GM19452 (cell line): ENCODE measurements at regions not wholly inside any gene's neighbourhood (a gene's known extent, or its start where the extent isn't known, plus 50 kb on each side); places are given as distances from the start of the nearest gene placed in this dataset.

Experiments used
- ATAC-seq: cut with Tn5 transposase; IDR thresholded peaks from one replicate; pipeline ENCODE4 v1.9.1; 2021; ENCODE audit not compliant: unreplicated experiment

GRCh38 chr2:147712051-147712450 is 132.8 kb upstream of the ACVR2A start:
- ATAC-seq = no peak

DNA sequence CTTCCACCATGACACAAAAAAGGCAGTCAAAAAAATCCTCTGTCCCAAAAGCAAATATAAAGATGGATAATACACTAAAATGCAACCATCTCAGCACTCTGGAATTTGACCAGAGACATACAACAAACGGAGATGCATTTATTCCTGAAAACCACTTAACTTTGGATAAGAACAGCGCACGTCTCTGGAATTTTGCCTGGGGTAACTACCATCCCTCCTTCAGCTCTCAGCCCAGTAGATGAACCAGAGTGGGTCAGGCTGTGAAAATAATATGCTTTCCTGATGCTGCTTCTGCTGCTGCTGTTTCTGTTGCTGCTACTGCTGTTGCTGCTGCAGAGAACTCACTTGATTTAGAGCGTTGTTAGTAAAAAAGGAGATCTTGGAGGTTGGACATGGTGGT is 133.8 kb upstream of the ACVR2A start:
- no peak for ATAC-seq

DNA sequence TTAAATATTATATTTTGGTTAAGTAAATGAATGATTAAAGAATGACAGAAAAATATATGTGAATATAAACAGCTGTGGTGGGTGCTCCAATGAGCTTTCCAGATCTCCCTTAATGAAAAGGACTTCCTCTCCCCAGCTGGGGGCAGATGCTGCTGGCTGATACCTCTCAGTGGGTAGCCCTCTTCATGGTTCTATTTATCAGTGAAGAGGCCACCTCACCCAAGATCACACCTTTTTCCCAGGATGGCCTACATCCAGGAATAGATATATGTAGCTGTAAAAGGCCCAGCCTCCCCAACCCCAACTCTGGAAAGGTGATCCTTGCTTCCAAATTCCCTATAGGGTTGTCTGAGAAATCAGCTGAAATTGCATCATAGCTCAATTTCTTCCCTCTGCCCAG is 135.2 kb upstream of the ACVR2A start:
- no peak for ATAC-seq

DNA sequence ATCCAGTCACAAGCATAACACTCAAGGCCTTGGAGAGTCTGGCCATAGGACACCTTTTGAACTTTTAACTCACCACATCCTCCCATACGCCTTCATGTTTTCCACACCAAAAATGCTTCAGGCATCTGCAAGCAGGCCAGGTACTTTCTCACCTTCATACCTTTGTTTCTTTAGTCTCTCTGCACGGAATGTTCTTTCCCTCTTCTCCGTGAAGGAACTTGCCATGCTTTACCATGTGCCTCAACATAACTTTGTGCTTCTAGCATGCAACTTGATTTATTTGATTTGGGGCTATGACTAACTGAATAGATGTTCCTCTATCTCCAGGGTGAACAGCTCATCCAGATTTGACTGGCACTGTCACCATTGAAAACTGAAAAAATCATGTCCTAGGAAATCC is 141.7 kb upstream of the ACVR2A start:
- ATAC-seq = no peak

GRCh38 chr2:147698166-147698565 is 146.7 kb upstream of the ACVR2A start:
- ATAC-seq = no peak

DNA sequence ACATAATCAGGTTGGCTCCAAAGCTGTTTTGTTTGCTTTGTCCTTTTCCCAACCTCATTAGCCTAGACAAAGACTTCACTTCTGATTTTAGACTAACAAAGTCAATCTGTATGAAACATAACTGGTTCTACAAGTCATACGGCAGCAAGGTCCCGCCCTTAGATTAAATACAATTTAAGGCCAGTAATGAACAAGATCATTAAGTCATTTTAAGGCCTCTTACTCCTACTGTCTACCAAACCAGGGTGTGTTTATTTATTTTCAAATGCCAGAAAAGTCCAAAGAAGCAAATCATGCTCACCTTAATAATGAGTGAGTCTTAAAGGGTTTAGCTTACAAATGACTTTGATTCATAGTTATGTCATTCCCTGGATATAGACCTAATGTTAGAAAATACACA is 148.4 kb upstream of the ACVR2A start:
- ATAC-seq = no peak

GRCh38 chr2:147689220-147689909 is 155.5 kb upstream of the ACVR2A start:
- peak; percentile 98 for ATAC-seq

DNA sequence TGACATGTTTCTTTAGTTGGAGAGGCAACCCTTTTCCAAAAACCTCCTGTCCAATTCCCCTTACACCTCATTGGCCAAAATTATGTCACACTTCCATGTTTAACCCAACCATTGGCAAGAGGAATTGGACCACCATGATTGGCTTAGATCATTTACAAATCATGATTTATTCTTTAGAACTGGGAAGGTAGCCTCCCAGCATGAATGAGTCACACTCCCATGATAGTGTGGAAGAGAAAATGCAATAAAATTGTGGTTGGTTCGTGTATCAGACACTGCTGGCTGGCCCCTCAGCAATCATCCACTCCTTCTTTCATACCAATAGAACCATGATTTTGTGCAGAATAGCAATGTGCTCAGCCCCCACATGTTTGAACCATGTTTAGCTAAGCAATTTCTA is 156.6 kb upstream of the ACVR2A start:
- ATAC-seq = no peak

GRCh38 chr2:147686365-147686764 is 158.5 kb upstream of the ACVR2A start:
- no peak for ATAC-seq

DNA sequence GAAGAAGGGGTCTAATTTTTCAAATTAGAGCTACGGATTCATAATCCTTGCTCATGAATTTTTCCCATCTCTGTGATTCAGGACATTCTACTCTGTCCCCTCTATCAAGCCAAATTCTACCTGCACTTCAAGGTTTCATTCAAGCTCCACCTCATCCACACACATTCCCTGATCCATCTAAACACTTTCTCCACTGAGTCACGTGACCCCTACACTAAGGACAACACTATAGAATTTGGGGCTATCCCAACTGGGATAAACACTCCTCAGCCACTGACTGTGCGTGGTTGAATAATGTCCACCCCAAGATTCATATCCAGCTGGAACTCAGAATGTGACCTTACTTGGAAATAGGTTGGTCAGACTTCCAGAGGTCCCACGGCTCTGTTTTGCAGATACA is 159.9 kb upstream of the ACVR2A start:
- ATAC-seq = no peak

DNA sequence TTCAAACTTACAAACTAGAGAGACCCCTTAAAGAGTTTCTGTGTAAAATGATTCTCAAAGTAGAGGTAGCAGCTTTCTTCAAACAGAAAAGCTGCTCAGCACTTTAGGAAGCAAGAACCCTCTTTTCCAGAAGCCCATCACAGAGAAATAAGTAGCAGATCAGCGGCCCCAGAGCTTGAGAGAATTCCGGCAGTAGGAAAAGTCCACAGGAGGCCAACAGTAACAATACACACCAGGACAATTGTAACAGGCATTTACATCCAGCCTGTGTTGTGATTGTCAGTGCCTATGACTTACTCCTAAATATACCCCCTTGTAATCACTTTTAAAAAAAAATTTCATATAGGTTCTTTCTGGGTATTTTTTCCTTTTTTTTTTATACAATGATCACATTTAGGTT is 161.4 kb upstream of the ACVR2A start:
- ATAC-seq = no peak

DNA sequence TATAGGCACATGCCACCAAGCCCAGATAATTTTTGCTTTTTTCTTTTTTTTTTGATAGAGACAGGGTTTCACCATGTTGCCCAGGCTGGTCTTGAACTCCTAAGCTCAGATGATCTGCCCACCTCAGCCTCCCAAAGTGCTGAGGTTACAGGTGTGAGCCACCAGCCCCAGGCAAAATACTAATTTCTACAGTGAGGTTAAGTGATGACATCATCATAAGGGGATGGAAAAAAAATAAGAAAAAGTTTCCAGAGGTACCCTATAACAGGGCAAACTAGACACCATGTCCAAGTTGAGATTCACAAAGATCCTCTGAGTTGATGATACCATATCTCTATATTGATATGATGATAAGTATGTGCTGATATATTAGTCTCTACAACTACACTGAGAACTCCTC is 163.7 kb upstream of the ACVR2A start:
- no peak for ATAC-seq

DNA sequence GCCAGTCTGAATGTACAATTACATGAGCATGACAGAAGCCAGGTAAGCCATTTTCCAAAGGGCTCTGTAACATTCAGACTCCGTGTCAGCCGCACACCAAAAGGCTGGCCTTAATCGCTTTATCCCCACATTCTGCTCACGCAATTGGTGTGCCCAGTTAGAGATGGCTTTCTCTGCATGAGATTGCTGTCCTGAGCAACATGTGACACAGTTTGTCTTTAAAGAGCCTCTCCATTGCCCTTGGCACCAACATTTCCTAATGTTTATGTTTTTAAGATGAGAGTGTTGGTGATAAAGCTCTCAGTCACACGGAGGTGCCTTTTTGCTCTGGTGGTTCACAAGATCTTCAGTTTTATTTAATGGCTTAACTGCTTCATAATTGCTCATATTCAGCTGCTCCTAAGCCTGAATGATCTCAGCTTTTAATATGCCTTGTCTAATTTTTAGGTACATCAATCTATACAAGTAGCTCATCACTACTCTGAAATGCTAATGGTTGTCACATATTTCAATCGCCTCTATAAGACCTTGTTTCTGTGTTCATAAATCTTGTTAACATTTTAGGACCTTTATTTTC is 164.8 kb upstream of the ACVR2A start:
- no peak for ATAC-seq

- ATAC-seq = no peak
These were observed 165.5 kb upstream of the ACVR2A start for GRCh38 chr2:147679191-147679954.

DNA sequence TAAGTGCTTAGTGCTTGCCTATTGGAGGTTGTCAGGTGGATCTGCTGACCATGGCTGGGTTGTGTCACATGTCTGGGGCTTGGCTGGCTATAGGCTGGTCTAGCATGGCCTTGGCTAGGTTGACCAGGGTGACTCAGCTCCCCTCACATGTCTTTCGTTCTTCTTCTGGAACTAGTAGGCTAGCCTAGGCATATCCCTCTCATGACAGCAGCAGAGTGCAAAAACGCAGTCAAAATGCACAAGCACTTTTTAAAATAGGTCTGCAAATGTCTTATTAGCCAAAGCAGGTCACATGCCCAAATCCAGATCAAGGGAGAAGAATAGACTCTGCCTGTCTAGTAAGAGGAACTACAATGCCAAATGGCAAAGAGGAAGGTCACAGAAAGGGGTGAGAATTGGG is 179.7 kb upstream of the ACVR2A start:
- no peak for ATAC-seq

GRCh38 chr2:147663962-147664361 is 180.9 kb upstream of the ACVR2A start:
- peak; percentile 31 for ATAC-seq

DNA sequence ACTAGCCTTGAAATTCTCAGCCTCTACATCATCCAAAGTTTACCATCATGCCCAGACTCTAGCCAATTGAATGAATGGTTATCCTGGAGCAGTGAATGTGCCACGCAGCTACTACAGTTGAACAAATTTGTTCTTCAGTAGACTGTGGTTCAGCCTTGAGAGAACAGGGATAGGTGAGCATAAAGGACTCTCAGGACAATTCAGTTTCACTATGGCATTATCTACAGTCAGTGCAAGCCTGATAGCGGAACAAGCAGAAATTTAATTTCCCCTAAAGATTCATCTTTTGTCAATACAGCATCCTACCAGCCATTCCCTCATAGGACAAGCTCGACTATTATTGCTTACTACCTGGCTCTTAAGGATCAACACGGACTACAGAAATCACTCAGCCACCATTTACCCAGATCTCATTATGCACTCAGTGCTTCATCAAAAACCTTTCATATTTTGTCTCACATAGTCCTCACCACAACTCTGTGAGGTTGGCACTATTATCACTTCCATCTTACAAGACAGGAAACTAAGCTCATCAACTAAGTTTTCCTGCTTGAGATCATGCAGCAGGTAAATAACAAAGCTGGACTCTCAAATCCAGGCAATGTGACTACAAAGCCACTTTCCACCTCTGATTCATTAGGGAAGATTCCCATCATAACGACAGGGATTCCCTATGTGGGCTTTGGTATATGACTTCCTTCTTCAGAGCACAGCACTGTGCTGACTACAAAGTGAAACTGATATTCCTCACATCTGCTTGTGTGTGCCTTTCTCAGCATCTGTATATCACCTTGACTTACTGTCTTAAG is 181.5 kb upstream of the ACVR2A start:
- ATAC-seq = peak; percentile 87

GRCh38 chr2:147662221-147662620 is 182.6 kb upstream of the ACVR2A start:
- no peak for ATAC-seq

DNA sequence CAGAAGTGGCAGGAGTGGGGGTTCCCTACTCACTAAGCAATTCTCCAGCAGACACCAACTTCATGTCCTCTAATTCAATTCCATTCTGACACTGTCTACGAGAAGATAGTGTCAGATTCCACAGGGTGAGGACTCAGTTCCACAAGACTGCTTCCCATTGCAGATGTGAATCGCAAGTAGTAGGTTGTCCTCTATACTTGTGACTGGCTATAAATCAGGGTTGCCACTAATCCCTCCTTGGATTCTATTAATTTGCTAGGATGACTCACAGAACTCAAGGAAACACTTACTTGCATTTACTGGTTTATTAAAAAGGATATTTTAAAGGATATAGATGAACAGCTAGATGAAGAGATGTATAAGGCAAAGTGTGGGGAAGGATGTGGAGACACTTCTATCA is 184.1 kb upstream of the ACVR2A start:
- ATAC-seq = no peak

DNA sequence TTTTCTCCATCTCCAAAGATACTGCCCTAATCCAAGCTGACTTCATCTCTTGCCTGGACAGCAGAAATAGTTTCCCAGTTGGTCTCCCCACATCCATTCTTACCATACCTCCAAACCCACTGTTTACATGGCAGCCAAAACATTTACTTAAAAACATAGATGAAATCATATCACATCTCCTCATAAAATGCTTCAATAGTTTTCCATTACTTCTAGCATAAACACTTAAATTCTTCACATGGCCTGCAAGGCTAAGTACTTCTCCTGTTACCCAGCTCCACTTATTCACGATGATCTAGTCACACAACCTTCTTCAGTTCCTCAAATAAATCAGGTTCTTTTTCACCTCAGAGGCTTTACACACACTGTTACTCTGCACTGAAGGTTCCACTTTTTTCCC is 185.8 kb upstream of the ACVR2A start:
- ATAC-seq = no peak
